SK-N-SH (cell line): ENCODE measurements at regions not wholly inside any gene's neighbourhood (a gene's known extent, or its start where the extent isn't known, plus 50 kb on each side); places are given as distances from the start of the nearest gene placed in this dataset.

Experiments used
- CTCF ChIA-PET: fragments of 300-600, 350-600 bp; formaldehyde crosslinking; extraction: SDS; loops from one replicate; lab custom pipeline; 2021; lab: Yijun Ruan, JAX
- POLR2A ChIA-PET: fragments of 350-600 bp; sonication (Branson Sonifier 250); formaldehyde crosslinking; extraction: SDS; loops from one replicate; lab custom pipeline; 2020; ENCODE audit warnings: antibody characterized with exemption, inconsistent platforms; lab: Yijun Ruan, JAX
- DNase-seq: peaks from one replicate; pipeline ENCODE4 v3.0.0; 2012
- H2AFZ ChIP-seq: fragments of 200-600 bp; sonication (generic); 2 replicates; pipeline ENCODE4 v1.8.1; 2016; ENCODE audit warnings: antibody characterized with exemption, mild to moderate bottlenecking, low read depth
- H3F3A ChIP-seq: fragments of 200-600 bp; sonication (generic); replicated peaks from 2 replicates; pipeline ENCODE3; 2016; ENCODE audit warnings: antibody characterized with exemption, mild to moderate bottlenecking; ENCODE audit not compliant: insufficient read depth
- H3K27ac ChIP-seq, 2 experiments: fragments of 200-500 bp in 1 of 2; fragments of 200-600 bp in 1 of 2; sonication (Bioruptor generic) in 1 of 2; sonication (generic), shearing (Covaris generic) in 1 of 2; 2 replicates each; pipeline versions ENCODE4 v1.5.1 to v1.6.1; 2014 to 2016; ENCODE audit warnings: low read depth in 2 of 2, inconsistent platforms in 1 of 2, low read length in 1 of 2, mild to moderate bottlenecking in 1 of 2, mixed read lengths in 1 of 2
- H3K27me3 ChIP-seq: fragments of 200-600 bp; sonication (generic), shearing (Covaris generic); 2 replicates; pipeline ENCODE4 v1.6.1; 2016; ENCODE audit warnings: mixed run types; ENCODE audit not compliant: insufficient read depth
- H3K36me3 ChIP-seq, 2 experiments: fragments of 200-500 bp in 1 of 2; fragments of 200-600 bp in 1 of 2; sonication (Bioruptor generic) in 1 of 2; sonication (generic) in 1 of 2; replicated peaks in 1 of 2; 2 replicates each; pipeline versions ENCODE3 to v1.5.1; 2014 to 2016; ENCODE audit warnings: low read length in 1 of 2, mild to moderate bottlenecking in 1 of 2; ENCODE audit not compliant: insufficient read depth in 2 of 2, control insufficient read depth in 1 of 2
- H3K4me1 ChIP-seq, 2 experiments: fragments of 200-500 bp in 1 of 2; fragments of 200-600 bp in 1 of 2; sonication (Bioruptor generic) in 1 of 2; sonication (generic), shearing (Covaris generic) in 1 of 2; 2 replicates each; pipeline versions ENCODE4 v1.5.1 to v1.6.1; 2014 to 2016; ENCODE audit warnings: low read depth in 1 of 2, low read length in 1 of 2, mixed run types in 1 of 2; ENCODE audit not compliant: insufficient read depth in 2 of 2, control insufficient read depth in 1 of 2
- H3K4me2 ChIP-seq: fragments of 200-600 bp; sonication (generic), shearing (Covaris generic); 2 replicates; pipeline ENCODE4 v1.6.1; 2017; ENCODE audit warnings: mixed run types
- H3K4me3 ChIP-seq, 2 experiments: fragments of 200-500 bp in 1 of 2; fragments of 200-600 bp in 1 of 2; sonication (Bioruptor generic) in 1 of 2; sonication (generic), shearing (Covaris generic) in 1 of 2; 2 replicates each; pipeline versions ENCODE4 v1.5.1 to v1.8.1; 2014 to 2016; ENCODE audit warnings: low read depth in 2 of 2, inconsistent platforms in 1 of 2, low read length in 1 of 2, mild to moderate bottlenecking in 1 of 2, mixed read lengths in 1 of 2, moderate library complexity in 1 of 2
- H3K79me2 ChIP-seq: fragments of 200-600 bp; sonication (generic); 2 replicates; pipeline ENCODE4 v1.8.1; 2017; ENCODE audit warnings: mild to moderate bottlenecking; ENCODE audit not compliant: insufficient read depth
- H3K9ac ChIP-seq: fragments of 200-600 bp; sonication (generic); 2 replicates; pipeline ENCODE4 v1.6.1; 2017; ENCODE audit warnings: mixed run types
- H3K9me2 ChIP-seq: fragments of 200-600 bp; sonication (generic); 2 replicates; pipeline ENCODE4 v1.6.1; 2017; ENCODE audit warnings: mixed run types
- H3K9me3 ChIP-seq: fragments of 200-600 bp; sonication (generic); 2 replicates; pipeline ENCODE4 v1.6.1; 2017; ENCODE audit warnings: mixed run types, mild to moderate bottlenecking, moderate library complexity
- H4K20me1 ChIP-seq: fragments of 200-600 bp; sonication (generic); 2 replicates; pipeline ENCODE4 v1.6.1; 2017; ENCODE audit warnings: mild to moderate bottlenecking, mixed run types; ENCODE audit not compliant: insufficient read depth
- EP300 ChIP-seq, 2 experiments: IDR thresholded peaks; 2 replicates each; pipeline versions ENCODE4 v1.4.0 to v1.6.1; 2012; ENCODE audit warnings: borderline replicate concordance in 1 of 2, low read depth in 1 of 2, low read length in 1 of 2
- EZH2phosphoT487 ChIP-seq: fragments of 200-600 bp; sonication (generic); IDR thresholded peaks from 2 replicates; pipeline ENCODE4 v1.6.1; 2017; ENCODE audit warnings: low read depth, mixed run types, mild to moderate bottlenecking, antibody characterized with exemption, moderate library complexity, borderline replicate concordance
- JUND ChIP-seq: IDR thresholded peaks from 2 replicates; pipeline ENCODE4 v1.4.0; 2012
- NRF1 ChIP-seq: IDR thresholded peaks from 2 replicates; pipeline ENCODE4 v1.6.1; 2012; ENCODE audit warnings: low read depth, mild to moderate bottlenecking, low read length
- POLR2AphosphoS5 ChIP-seq: IDR thresholded peaks from 2 replicates; pipeline ENCODE4 v1.6.1; 2012; ENCODE audit warnings: low read depth, low read length
- RAD21 ChIP-seq: IDR thresholded peaks from 2 replicates; pipeline ENCODE4 v1.6.1; 2012; ENCODE audit warnings: mild to moderate bottlenecking, low read length
- SIN3A ChIP-seq: IDR thresholded peaks from 2 replicates; pipeline ENCODE4 v1.6.1; 2012; ENCODE audit warnings: low read depth, mild to moderate bottlenecking, low read length, moderate library complexity, borderline replicate concordance
- TAF1 ChIP-seq: IDR thresholded peaks from 2 replicates; pipeline ENCODE4 v1.6.1; 2012; ENCODE audit warnings: low read depth, mild to moderate bottlenecking, low read length, moderate library complexity, borderline replicate concordance
- TCF12 ChIP-seq: IDR thresholded peaks from 2 replicates; pipeline ENCODE4 v1.4.0; 2012
- USF1 ChIP-seq: IDR thresholded peaks from 2 replicates; pipeline ENCODE4 v1.4.0; 2012; ENCODE audit warnings: low read depth, borderline replicate concordance
- ZBTB33 ChIP-seq: IDR thresholded peaks from 2 replicates; pipeline ENCODE4 v1.4.0; 2012; ENCODE audit warnings: low read depth, borderline replicate concordance

GRCh38 chrX:74369666-74370065, 51.6 kb upstream of the SLC16A2 start (continued):
- TF ChIP-seq ZBTB33 (no peak), EZH2phosphoT487 (no peak), JUND (no peak), RAD21 (no peak), USF1 (no peak), POLR2AphosphoS5 (no peak), SIN3A (no peak)
- TF ChIP-seq, all 33 proteins: peak for 0

GRCh38 chrX:74370487-74370886, 50.8 kb upstream of the SLC16A2 start:
- CTCF ChIA-PET, result no interaction called here
- H3K4me2 ChIP-seq, result no peak overlapping the region
- TF ChIP-seq TCF12 (no peak), ZBTB33 (no peak), NRF1 (no peak), EP300 (IDR thresholded peaks at IDR 0.05; ENCODE audit: borderline replicate concordance in 1 of 2, low read depth in 1 of 2, low read length in 1 of 2) (no peak), TAF1 (no peak)
- TF ChIP-seq, all 33 proteins: peak for 0
- no peaks in the 10 kb centered on the region for H3K9me2 ChIP-seq
- no peaks in the 10 kb centered on the region for H3K36me3 ChIP-seq
- H3K27ac ChIP-seq, result no peak overlapping the region
- no peaks in the 10 kb centered on the region; the same call in 1 of the 2 replicates for H3K27me3 ChIP-seq
- no peaks in the 10 kb centered on the region for H3K4me1 ChIP-seq
- no peak overlapping the region for H3K9ac ChIP-seq
- H2AFZ ChIP-seq, result no peak overlapping the region
- no peaks in the 10 kb centered on the region for H4K20me1 ChIP-seq
- no peaks in the 10 kb centered on the region for H3K79me2 ChIP-seq
- POLR2A ChIA-PET, result no interaction called here
- no peak overlapping the region for H3K4me3 ChIP-seq
- no peaks in the 10 kb centered on the region for H3F3A ChIP-seq
- no peaks in the 10 kb centered on the region for H3K9me3 ChIP-seq
- DNase-seq, result no peak
